Right lobe of liver (tissue), 6 donors: ENCODE measurements at regions not wholly inside any gene's neighbourhood (a gene's known extent, or its start where the extent isn't known, plus 50 kb on each side); places are given as distances from the start of the nearest gene placed in this dataset.

ENCODE experiments used
- ATAC-seq, 4 donors: fragments of 200-7000 bp; cut with Tn5 transposase; one replicate each; pipeline ENCODE4 v1.9.1; 2020; ENCODE audit warnings: mild to moderate bottlenecking in 4 of 4, moderate library complexity in 4 of 4
- DNase-seq, 3 donors: peaks; one replicate each; pipeline ENCODE4 v3.0.0-alpha.2; 2020
- H3K27ac ChIP-seq, 3 donors: fragments of 200-600 bp; one replicate each; pipeline ENCODE4 v1.8.0; 2022
- H3K27me3 ChIP-seq, 2 donors: fragments of 200-600 bp; one replicate each; pipeline ENCODE4 v1.8.0; 2022
- H3K36me3 ChIP-seq, 4 donors: fragments of 200-600 bp; sonication (generic) in 1 of 4; one replicate each; pipeline versions ENCODE4 v1.5.1 to v1.8.0; 2017 to 2022; ENCODE audit warnings: control low read depth in 1 of 4
- H3K4me1 ChIP-seq, 4 donors: fragments of 200-600 bp; sonication (generic) in 1 of 4; one replicate each; pipeline versions ENCODE4 v1.5.1 to v1.8.0; 2017 to 2022; ENCODE audit warnings: control low read depth in 1 of 4
- H3K4me3 ChIP-seq, 3 donors: fragments of 200-600 bp; one replicate each; pipeline ENCODE4 v1.8.0; 2022
- H3K9me3 ChIP-seq, 4 donors: fragments of 200-600 bp; sonication (generic) in 1 of 4; one replicate each; pipeline versions ENCODE4 v1.5.1 to v1.8.0; 2017 to 2022; ENCODE audit warnings: control low read depth in 1 of 4
- CTCF ChIP-seq, 4 donors: fragments of 200-600 bp in 3 of 4; fragments of 450-650 bp in 1 of 4; IDR thresholded peaks; one replicate each; pipeline versions ENCODE4 v1.5.1 to v1.8.0; 2016 to 2022; ENCODE audit warnings: antibody characterized with exemption in 4 of 4, mild to moderate bottlenecking in 2 of 4
- POLR2A ChIP-seq: fragments of 450-650 bp; IDR thresholded peaks from one replicate; pipeline ENCODE4 v1.6.1; 2017; ENCODE audit warnings: antibody characterized with exemption, mild to moderate bottlenecking
- WGBS: methylation state at CpG from one replicate; pipeline ENCODE4 v1.1.6; 2018; ENCODE audit warnings: low coverage, low lambda C conversion rate; ENCODE audit not compliant: insufficient coverage; ENCODE audit errors: missing lambda C conversion rate; 5-methylcytosine and 5-hydroxymethylcytosine counted together
- intact Hi-C, 2 donors: fragments of 100-400 bp; cut with DNase I; formaldehyde crosslinking; loops; one replicate each; pipeline versions ENCODE4 v1.11.2 to v1.14.1; 2022
- donor health status: DM: no; HTN: yes; CAD: no.
- donor health status: DM: no; HTN: no; CAD: no.
- donor health status: DM: no; HTN: no; CAD: no.
- donor health status: DM: no; HTN: yes; CAD: no.
- donor health status: DM: no; HTN: yes; CAD: no.

- Histone ChIP-seq H3K36me3 (no peaks in the 10 kb centered on the region), H3K4me3 (no peak overlapping the region), H3K27ac (no peak overlapping the region), H3K9me3 (no peaks in the 10 kb centered on the region), H3K27me3 (no peaks in the 10 kb centered on the region), H3K4me1 (no peaks in the 10 kb centered on the region)
- 76% methylated on average over 4 of the region's 4 CpGs for WGBS
- TF ChIP-seq POLR2A: no peak
- TF ChIP-seq CTCF (IDR thresholded peaks at IDR 0.05): no peak
- DNase-seq (no peak), ATAC-seq (no peak)
- intact Hi-C loops: no loop called here
These were observed 1358.7 kb upstream of the SORCS1 start for GRCh38 chr10:108523016-108523800.

- WGBS: 30% methylated on average over 6 of the region's 8 CpGs
- intact Hi-C loops: no loop called here
- Histone ChIP-seq H3K4me3 (no peak overlapping the region), H3K27ac (no peak overlapping the region), H3K36me3 (no peaks in the 10 kb centered on the region), H3K4me1 (no peaks in the 10 kb centered on the region), H3K27me3 (no peaks in the 10 kb centered on the region), H3K9me3 (no peaks in the 10 kb centered on the region)
- TF ChIP-seq CTCF (IDR thresholded peaks at IDR 0.05) (no peak), POLR2A (no peak)
- ATAC-seq (no peak), DNase-seq (no peak)
These were observed 1357.5 kb upstream of the SORCS1 start for GRCh38 chr10:108521827-108522492.

- DNase-seq (no peak), ATAC-seq (no peak)
- TF ChIP-seq POLR2A: no peak
- no peak for TF ChIP-seq CTCF (IDR thresholded peaks at IDR 0.05)
- WGBS: 61% methylated on average over 2 of the region's 2 CpGs
- no peaks in the 10 kb centered on the region for H3K9me3 ChIP-seq
- no peak overlapping the region for H3K4me3 ChIP-seq
- no peaks in the 10 kb centered on the region for H3K4me1 ChIP-seq
- H3K36me3 ChIP-seq: no peaks in the 10 kb centered on the region
- intact Hi-C loops: no loop called here
- H3K27me3 ChIP-seq: no peaks in the 10 kb centered on the region
- no peak overlapping the region for H3K27ac ChIP-seq
These were observed 1351.3 kb upstream of the SORCS1 start for GRCh38 chr10:108515821-108516220.

GRCh38 chr10:108500396-108500795, 1335.9 kb upstream of the SORCS1 start:
- DNase-seq (no peak), ATAC-seq (no peak)
- TF ChIP-seq CTCF (IDR thresholded peaks at IDR 0.05) (no peak), POLR2A (no peak)
- H3K27ac ChIP-seq: no peak overlapping the region
- no peaks in the 10 kb centered on the region for H3K4me1 ChIP-seq
- no peaks in the 10 kb centered on the region for H3K27me3 ChIP-seq
- WGBS: 40% methylated on average over 3 of the region's 3 CpGs
- no peak overlapping the region for H3K4me3 ChIP-seq
- intact Hi-C loops: no loop called here
- H3K36me3 ChIP-seq: no peaks in the 10 kb centered on the region
- no peaks in the 10 kb centered on the region for H3K9me3 ChIP-seq
